Right lobe of liver (tissue), 4 donors: ENCODE measurements at regions not wholly inside any gene's neighbourhood (a gene's known extent, or its start where the extent isn't known, plus 50 kb on each side); places are given as distances from the start of the nearest gene placed in this dataset.

Source experiments
- CTCF ChIP-seq, 4 donors: fragments of 200-600 bp in 3 of 4; fragments of 450-650 bp in 1 of 4; IDR thresholded peaks; one replicate each; pipeline versions ENCODE4 v1.5.1 to v1.8.0; 2016 to 2022; ENCODE audit warnings: antibody characterized with exemption in 4 of 4, mild to moderate bottlenecking in 2 of 4
- POLR2A ChIP-seq: fragments of 450-650 bp; IDR thresholded peaks from one replicate; pipeline ENCODE4 v1.6.1; 2017; ENCODE audit warnings: antibody characterized with exemption, mild to moderate bottlenecking
- donor health status: DM: no; HTN: no; CAD: no.
- donor health status: DM: no; HTN: no; CAD: no.
- donor health status: DM: no; HTN: yes; CAD: no.

GRCh38 chr7:126026421-126027088 lies 1096.9 kb upstream of the POT1 start:
- TF ChIP-seq CTCF (IDR thresholded peaks at IDR 0.05) (no peak), POLR2A (no peak)
